Neuron (in vitro differentiated cells): ENCODE measurements at regions not wholly inside any gene's neighbourhood (a gene's known extent, or its start where the extent isn't known, plus 50 kb on each side); places are given as distances from the start of the nearest gene placed in this dataset.
"Not testable (repeated sequence)": the region's sequence is repeated elsewhere in the genome, so short reads cannot be mapped to it uniquely, and the experiment has no call there.

Experiments
- H2AFZ ChIP-seq: one replicate; pipeline ENCODE4 v1.6.1; 2013; ENCODE audit warnings: low read depth, mild to moderate bottlenecking, inconsistent platforms, low read length, moderate library complexity
- H3K27me3 ChIP-seq: one replicate; pipeline ENCODE4 v1.6.1; 2013; ENCODE audit warnings: low read length; ENCODE audit not compliant: insufficient read depth
- H3K36me3 ChIP-seq: one replicate; pipeline ENCODE4 v1.6.1; 2013; ENCODE audit warnings: low read length; ENCODE audit not compliant: insufficient read depth
- H3K4me1 ChIP-seq: one replicate; pipeline ENCODE4 v1.6.1; 2013; ENCODE audit warnings: low read length; ENCODE audit not compliant: insufficient read depth
- H3K4me3 ChIP-seq: 2 replicates; pipeline ENCODE4 v1.5.1; 2013; ENCODE audit warnings: mild to moderate bottlenecking, low read length, moderate library complexity
- H3K9me3 ChIP-seq: one replicate; pipeline ENCODE4 v1.6.1; 2013; ENCODE audit warnings: low read length

GRCh38 chr7:109696723-109697122 is 1127.0 kb downstream of the DNAJB9 start:
- Histone ChIP-seq H3K4me1 (no peaks in the 10 kb centered on the region), H3K27me3 (no peaks in the 10 kb centered on the region)

GRCh38 chr7:109699661-109700060 is 1130.0 kb downstream of the DNAJB9 start:
- Histone ChIP-seq H3K4me1 (no peaks in the 10 kb centered on the region), H3K36me3 (no peaks in the 10 kb centered on the region), H2AFZ (no peak overlapping the region), H3K27me3 (no peaks in the 10 kb centered on the region), H3K4me3 (no peak overlapping the region), H3K9me3 (no peaks in the 10 kb centered on the region)

More at GRCh38 chr7:109696723-109697122, 1127.0 kb downstream of the DNAJB9 start:
- H3K36me3 ChIP-seq: no peaks in the 10 kb centered on the region
- no peaks in the 10 kb centered on the region for H3K9me3 ChIP-seq
- H3K4me3 ChIP-seq: no peak overlapping the region
- H2AFZ ChIP-seq: no peak overlapping the region

DNA sequence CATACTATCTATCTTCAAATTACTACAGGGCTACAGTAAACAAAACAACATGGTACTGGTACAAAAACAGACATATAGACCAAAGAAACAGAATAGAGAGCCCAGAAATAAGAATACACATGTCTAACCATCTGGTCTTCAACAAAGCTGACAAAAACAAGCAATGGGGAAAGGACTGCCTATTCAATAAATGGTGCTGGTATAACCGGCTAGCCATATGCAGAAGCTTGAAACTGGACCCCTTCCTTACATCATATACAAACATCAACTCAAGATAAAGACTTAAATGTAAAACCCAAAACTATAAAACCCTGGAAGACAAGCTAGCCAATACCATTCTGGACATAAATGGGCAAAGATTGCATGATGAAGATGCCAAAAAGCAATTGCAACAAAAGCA is 1143.7 kb downstream of the DNAJB9 start:
- H3K36me3 ChIP-seq: no peaks in the 10 kb centered on the region
- no peak overlapping the region for H2AFZ ChIP-seq
- H3K4me1 ChIP-seq: no peaks in the 10 kb centered on the region
- H3K4me3 ChIP-seq: no peak overlapping the region
- no peaks in the 10 kb centered on the region for H3K27me3 ChIP-seq
- H3K9me3 ChIP-seq: no peaks in the 10 kb centered on the region

GRCh38 chr7:109719359-109719758 is 1149.7 kb downstream of the DNAJB9 start:
- not testable (repeated sequence) for H3K9me3 ChIP-seq, H3K4me3 ChIP-seq, H2AFZ ChIP-seq, H3K27me3 ChIP-seq, H3K36me3 ChIP-seq, H3K4me1 ChIP-seq

GRCh38 chr7:109734601-109735000 is 1164.9 kb downstream of the DNAJB9 start:
- Histone ChIP-seq H3K4me1 (no peaks in the 10 kb centered on the region), H3K27me3 (no peaks in the 10 kb centered on the region), H3K36me3 (no peaks in the 10 kb centered on the region), H3K9me3 (no peaks in the 10 kb centered on the region), H3K4me3 (no peak overlapping the region), H2AFZ (no peak overlapping the region)

DNA sequence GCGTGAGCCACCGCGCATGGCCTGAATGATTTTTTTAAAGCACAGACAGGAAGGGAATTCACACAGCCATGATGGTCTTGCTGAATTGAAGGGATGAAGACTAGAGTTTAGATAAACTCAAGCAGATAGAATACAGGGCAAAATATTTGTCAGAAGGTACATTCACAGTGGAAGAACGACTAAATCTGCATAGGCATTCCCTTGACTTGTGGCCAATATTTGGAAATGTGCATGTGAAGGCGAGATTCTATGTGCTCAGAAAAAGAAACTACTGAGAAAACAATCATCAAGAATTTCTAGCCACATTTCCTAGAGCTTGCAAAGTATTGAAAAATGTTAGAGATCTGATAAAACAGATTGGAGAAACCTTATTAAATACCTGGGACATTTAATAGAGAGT is 1166.2 kb downstream of the DNAJB9 start:
- Histone ChIP-seq H3K36me3 (no peaks in the 10 kb centered on the region), H3K9me3 (no peaks in the 10 kb centered on the region), H2AFZ (no peak overlapping the region), H3K4me1 (no peaks in the 10 kb centered on the region), H3K27me3 (no peaks in the 10 kb centered on the region), H3K4me3 (no peak overlapping the region)

GRCh38 chr7:109745677-109746410 is 1176.2 kb downstream of the DNAJB9 start:
- no peaks in the 10 kb centered on the region for H3K9me3 ChIP-seq
- H3K27me3 ChIP-seq: no peaks in the 10 kb centered on the region
- no peak overlapping the region for H3K4me3 ChIP-seq

GRCh38 chr7:109751241-109751640 is 1181.6 kb downstream of the DNAJB9 start:
- Histone ChIP-seq H3K27me3 (no peaks in the 10 kb centered on the region), H3K4me1 (no peaks in the 10 kb centered on the region), H3K9me3 (no peaks in the 10 kb centered on the region), H3K36me3 (no peaks in the 10 kb centered on the region), H3K4me3 (no peak overlapping the region), H2AFZ (no peak overlapping the region)

More at GRCh38 chr7:109745677-109746410, 1176.2 kb downstream of the DNAJB9 start:
- no peaks in the 10 kb centered on the region for H3K36me3 ChIP-seq
- H3K4me1 ChIP-seq: no peaks in the 10 kb centered on the region
- H2AFZ ChIP-seq: no peak overlapping the region

DNA sequence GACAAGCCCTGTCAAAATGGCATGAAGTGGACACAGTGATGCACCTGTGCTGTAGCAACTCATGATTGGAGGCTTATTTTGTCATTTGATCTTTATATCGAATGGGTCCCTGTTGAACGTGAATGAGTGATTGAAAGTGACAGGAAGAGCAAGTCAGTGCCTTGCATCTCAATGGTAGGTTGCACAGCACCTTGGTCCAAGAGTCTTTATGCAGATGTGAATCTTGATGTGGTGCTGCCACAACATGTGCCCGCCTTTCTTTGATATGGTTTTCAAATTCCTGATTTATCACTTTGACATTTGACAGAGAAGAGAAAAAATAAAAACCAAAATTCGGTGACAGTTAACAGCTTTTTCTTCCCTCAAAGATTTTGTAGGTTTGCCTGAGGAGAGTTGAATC is 1182.4 kb downstream of the DNAJB9 start:
- H3K36me3 ChIP-seq: no peaks in the 10 kb centered on the region
- no peaks in the 10 kb centered on the region for H3K4me1 ChIP-seq
- no peak overlapping the region for H3K4me3 ChIP-seq
- H3K27me3 ChIP-seq: no peaks in the 10 kb centered on the region
- no peaks in the 10 kb centered on the region for H3K9me3 ChIP-seq
- H2AFZ ChIP-seq: no peak overlapping the region

- Histone ChIP-seq H3K4me1 (no peaks in the 10 kb centered on the region), H3K27me3 (no peaks in the 10 kb centered on the region), H3K4me3 (no peak overlapping the region), H3K36me3 (no peaks in the 10 kb centered on the region), H3K9me3 (no peaks in the 10 kb centered on the region), H2AFZ (no peak overlapping the region)
Observed at GRCh38 chr7:109757713-109758112, 1188.0 kb downstream of the DNAJB9 start.

GRCh38 chr7:109763611-109764010 is 1193.9 kb downstream of the DNAJB9 start:
- Histone ChIP-seq H3K4me3 (no peak overlapping the region), H3K9me3 (no peaks in the 10 kb centered on the region), H2AFZ (no peak overlapping the region), H3K4me1 (no peaks in the 10 kb centered on the region), H3K36me3 (no peaks in the 10 kb centered on the region), H3K27me3 (no peaks in the 10 kb centered on the region)

DNA sequence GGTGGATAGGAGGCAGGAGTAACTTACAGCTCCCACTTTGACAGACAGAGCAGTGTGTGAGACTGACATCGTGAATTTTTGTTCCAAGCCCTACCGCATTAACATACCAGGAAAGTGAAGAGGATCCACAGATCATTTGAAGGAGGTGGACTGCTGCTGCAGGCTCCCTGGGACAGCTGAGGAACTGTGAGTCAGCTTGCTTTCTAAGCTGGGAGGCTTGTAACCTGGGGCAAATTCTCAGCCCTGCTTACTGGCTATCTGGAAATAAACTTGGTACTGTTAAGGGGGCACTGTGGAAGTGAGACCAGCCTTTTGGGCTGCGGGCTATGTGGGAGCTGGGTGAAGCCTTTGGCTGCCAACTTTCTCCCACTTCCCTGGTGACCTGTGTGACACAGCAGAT is 1202.5 kb downstream of the DNAJB9 start:
- Histone ChIP-seq H3K4me1 (no peaks in the 10 kb centered on the region), H3K36me3 (no peaks in the 10 kb centered on the region), H3K27me3 (no peaks in the 10 kb centered on the region), H2AFZ (no peak overlapping the region), H3K4me3 (no peak overlapping the region), H3K9me3 (no peaks in the 10 kb centered on the region)

- H3K4me3 ChIP-seq: no peak overlapping the region
- no peaks in the 10 kb centered on the region for H3K4me1 ChIP-seq
- no peaks in the 10 kb centered on the region for H3K9me3 ChIP-seq
- no peak overlapping the region for H2AFZ ChIP-seq
- H3K27me3 ChIP-seq: no peaks in the 10 kb centered on the region
- no peaks in the 10 kb centered on the region for H3K36me3 ChIP-seq
Observed at GRCh38 chr7:109782806-109783205, 1213.1 kb downstream of the DNAJB9 start.

- Histone ChIP-seq H3K4me3 (no peak overlapping the region), H3K4me1 (no peaks in the 10 kb centered on the region), H3K9me3 (no peaks in the 10 kb centered on the region), H3K27me3 (no peaks in the 10 kb centered on the region), H2AFZ (no peak overlapping the region), H3K36me3 (no peaks in the 10 kb centered on the region)
Observed at GRCh38 chr7:109806548-109806947, 1236.9 kb downstream of the DNAJB9 start.
